Uterus (tissue), 3 donors: ENCODE measurements at regions not wholly inside any gene's neighbourhood (a gene's known extent, or its start where the extent isn't known, plus 50 kb on each side); places are given as distances from the start of the nearest gene placed in this dataset.

Experiments
- DNase-seq, 2 donors: peaks; one replicate each; pipeline ENCODE4 v3.0.0-alpha.2; 2019 to 2020
- H3K27ac ChIP-seq, 2 donors: fragments of 200-600 bp; sonication (generic); 1 replicate in 1 of 2; 2 replicates in 1 of 2; pipeline ENCODE4 v1.5.1; 2016 to 2018
- H3K27me3 ChIP-seq, 2 donors: fragments of 200-600 bp; sonication (generic); one replicate each; pipeline ENCODE4 v1.5.1; 2018 to 2019; ENCODE audit warnings: control low read depth in 1 of 2
- H3K36me3 ChIP-seq, 2 donors: fragments of 200-600 bp; sonication (generic); one replicate each; pipeline ENCODE4 v1.5.1; 2019; ENCODE audit warnings: control low read depth in 1 of 2
- H3K4me1 ChIP-seq, 2 donors: fragments of 200-600 bp; sonication (generic); one replicate each; pipeline ENCODE4 v1.5.1; 2018 to 2019; ENCODE audit warnings: control low read depth in 1 of 2
- H3K4me3 ChIP-seq, 2 donors: fragments of 200-600 bp; sonication (generic); 1 replicate in 1 of 2; 2 replicates in 1 of 2; pipeline ENCODE4 v1.5.1; 2018 to 2019; ENCODE audit warnings: mild to moderate bottlenecking in 1 of 2
- H3K9me3 ChIP-seq, 2 donors: fragments of 200-600 bp; sonication (generic); one replicate each; pipeline ENCODE4 v1.5.1; 2019; ENCODE audit warnings: control low read depth in 1 of 2
- CTCF ChIP-seq, 4 experiments: fragments of 200-600 bp in 2 of 4; fragments of 450-650 bp in 2 of 4; sonication (generic) in 2 of 4; IDR thresholded peaks; one replicate each; pipeline ENCODE4 v1.5.1; 2016 to 2019; ENCODE audit warnings: antibody characterized with exemption in 4 of 4, mild to moderate bottlenecking in 2 of 4, moderate library complexity in 1 of 4
- POLR2A ChIP-seq, 2 donors: fragments of 450-650 bp; IDR thresholded peaks; one replicate each; pipeline ENCODE4 v1.6.1; 2016; ENCODE audit warnings: antibody characterized with exemption in 2 of 2, mild to moderate bottlenecking in 1 of 2, moderate library complexity in 1 of 2
- intact Hi-C: fragments of 100-400 bp; cut with DNase I; formaldehyde crosslinking; loops from one replicate; pipeline ENCODE4 v1.15.1; 2023; ENCODE audit warnings: low total_unique reads
- donor health status: DM: yes; HTN: yes; CAD: no.

- Histone ChIP-seq H3K4me1 (no peaks in the 10 kb centered on the region), H3K27me3 (no peaks in the 10 kb centered on the region), H3K4me3 (no peak overlapping the region), H3K36me3 (no peaks in the 10 kb centered on the region), H3K9me3 (no peaks in the 10 kb centered on the region), H3K27ac (no peak overlapping the region)
- intact Hi-C loops, result no loop called here
- TF ChIP-seq CTCF (IDR thresholded peaks at IDR 0.05) (no peak), POLR2A (IDR thresholded peaks at IDR 0.05) (no peak)
- no peak for DNase-seq
Measured at GRCh38 chr6:149173222-149173621, 144.3 kb upstream of the TAB2 start.

- no peak overlapping the region for H3K27ac ChIP-seq
- H3K4me3 ChIP-seq, result no peak overlapping the region
- TF ChIP-seq CTCF (IDR thresholded peaks at IDR 0.05) (no peak), POLR2A (IDR thresholded peaks at IDR 0.05) (no peak)
- H3K36me3 ChIP-seq, result no peaks in the 10 kb centered on the region
- DNase-seq, result no peak
- no peaks in the 10 kb centered on the region for H3K4me1 ChIP-seq
- H3K9me3 ChIP-seq, result no peaks in the 10 kb centered on the region
- H3K27me3 ChIP-seq, result no peaks in the 10 kb centered on the region
- intact Hi-C loops, result no loop called here
Measured at GRCh38 chr6:149174962-149175361, 142.6 kb upstream of the TAB2 start.

- H3K27ac ChIP-seq, result no peak overlapping the region
- intact Hi-C loops, result no loop called here
- no peak for TF ChIP-seq POLR2A (IDR thresholded peaks at IDR 0.05)
- no peak for TF ChIP-seq CTCF (IDR thresholded peaks at IDR 0.05)
- no peaks in the 10 kb centered on the region for H3K4me1 ChIP-seq
- no peaks in the 10 kb centered on the region for H3K9me3 ChIP-seq
- no peak overlapping the region for H3K4me3 ChIP-seq
- no peak for DNase-seq
- H3K36me3 ChIP-seq, result no peaks in the 10 kb centered on the region
- no peaks in the 10 kb centered on the region for H3K27me3 ChIP-seq
Measured at GRCh38 chr6:149176971-149177667, 140.4 kb upstream of the TAB2 start.

GRCh38 chr6:149179431-149179830 lies 138.1 kb upstream of the TAB2 start:
- no peak for TF ChIP-seq POLR2A (IDR thresholded peaks at IDR 0.05)
- no peak for TF ChIP-seq CTCF (IDR thresholded peaks at IDR 0.05)
- DNase-seq, result no peak

GRCh38 chr6:149181304-149181703 lies 136.2 kb upstream of the TAB2 start:
- H3K27me3 ChIP-seq, result no peaks in the 10 kb centered on the region
- H3K4me1 ChIP-seq, result no peaks in the 10 kb centered on the region
- no peak for DNase-seq
- H3K27ac ChIP-seq, result no peak overlapping the region
- no peaks in the 10 kb centered on the region for H3K9me3 ChIP-seq
- no peaks in the 10 kb centered on the region for H3K36me3 ChIP-seq
- no peak overlapping the region for H3K4me3 ChIP-seq
- intact Hi-C loops, result no loop called here
- no peak for TF ChIP-seq CTCF (IDR thresholded peaks at IDR 0.05)
- no peak for TF ChIP-seq POLR2A (IDR thresholded peaks at IDR 0.05)

More at GRCh38 chr6:149179431-149179830, 138.1 kb upstream of the TAB2 start:
- H3K9me3 ChIP-seq, result no peaks in the 10 kb centered on the region
- H3K4me3 ChIP-seq, result no peak overlapping the region
- no peaks in the 10 kb centered on the region for H3K4me1 ChIP-seq
- intact Hi-C loops, result no loop called here
- H3K36me3 ChIP-seq, result no peaks in the 10 kb centered on the region
- no peaks in the 10 kb centered on the region for H3K27me3 ChIP-seq
- H3K27ac ChIP-seq, result no peak overlapping the region
